SK-N-SH (cell line): ENCODE measurements at regions not wholly inside any gene's neighbourhood (a gene's known extent, or its start where the extent isn't known, plus 50 kb on each side); places are given as distances from the start of the nearest gene placed in this dataset.

Experiments used
- CTCF ChIA-PET: fragments of 300-600, 350-600 bp; formaldehyde crosslinking; extraction: SDS; loops from one replicate; lab custom pipeline; 2021; lab: Yijun Ruan, JAX
- POLR2A ChIA-PET: fragments of 350-600 bp; sonication (Branson Sonifier 250); formaldehyde crosslinking; extraction: SDS; loops from one replicate; lab custom pipeline; 2020; ENCODE audit warnings: antibody characterized with exemption, inconsistent platforms; lab: Yijun Ruan, JAX
- DNase-seq: peaks from one replicate; pipeline ENCODE4 v3.0.0; 2012
- H2AFZ ChIP-seq: fragments of 200-600 bp; sonication (generic); 2 replicates; pipeline ENCODE4 v1.8.1; 2016; ENCODE audit warnings: antibody characterized with exemption, mild to moderate bottlenecking, low read depth
- H3F3A ChIP-seq: fragments of 200-600 bp; sonication (generic); replicated peaks from 2 replicates; pipeline ENCODE3; 2016; ENCODE audit warnings: antibody characterized with exemption, mild to moderate bottlenecking; ENCODE audit not compliant: insufficient read depth
- H3K27ac ChIP-seq, 2 experiments: fragments of 200-500 bp in 1 of 2; fragments of 200-600 bp in 1 of 2; sonication (Bioruptor generic) in 1 of 2; sonication (generic), shearing (Covaris generic) in 1 of 2; 2 replicates each; pipeline versions ENCODE4 v1.5.1 to v1.6.1; 2014 to 2016; ENCODE audit warnings: low read depth in 2 of 2, inconsistent platforms in 1 of 2, low read length in 1 of 2, mild to moderate bottlenecking in 1 of 2, mixed read lengths in 1 of 2
- H3K27me3 ChIP-seq: fragments of 200-600 bp; sonication (generic), shearing (Covaris generic); 2 replicates; pipeline ENCODE4 v1.6.1; 2016; ENCODE audit warnings: mixed run types; ENCODE audit not compliant: insufficient read depth
- H3K36me3 ChIP-seq, 2 experiments: fragments of 200-500 bp in 1 of 2; fragments of 200-600 bp in 1 of 2; sonication (Bioruptor generic) in 1 of 2; sonication (generic) in 1 of 2; replicated peaks in 1 of 2; 2 replicates each; pipeline versions ENCODE3 to v1.5.1; 2014 to 2016; ENCODE audit warnings: low read length in 1 of 2, mild to moderate bottlenecking in 1 of 2; ENCODE audit not compliant: insufficient read depth in 2 of 2, control insufficient read depth in 1 of 2
- H3K4me1 ChIP-seq, 2 experiments: fragments of 200-500 bp in 1 of 2; fragments of 200-600 bp in 1 of 2; sonication (Bioruptor generic) in 1 of 2; sonication (generic), shearing (Covaris generic) in 1 of 2; 2 replicates each; pipeline versions ENCODE4 v1.5.1 to v1.6.1; 2014 to 2016; ENCODE audit warnings: low read depth in 1 of 2, low read length in 1 of 2, mixed run types in 1 of 2; ENCODE audit not compliant: insufficient read depth in 2 of 2, control insufficient read depth in 1 of 2
- H3K4me2 ChIP-seq: fragments of 200-600 bp; sonication (generic), shearing (Covaris generic); 2 replicates; pipeline ENCODE4 v1.6.1; 2017; ENCODE audit warnings: mixed run types
- H3K4me3 ChIP-seq, 2 experiments: fragments of 200-500 bp in 1 of 2; fragments of 200-600 bp in 1 of 2; sonication (Bioruptor generic) in 1 of 2; sonication (generic), shearing (Covaris generic) in 1 of 2; 2 replicates each; pipeline versions ENCODE4 v1.5.1 to v1.8.1; 2014 to 2016; ENCODE audit warnings: low read depth in 2 of 2, inconsistent platforms in 1 of 2, low read length in 1 of 2, mild to moderate bottlenecking in 1 of 2, mixed read lengths in 1 of 2, moderate library complexity in 1 of 2
- H3K79me2 ChIP-seq: fragments of 200-600 bp; sonication (generic); 2 replicates; pipeline ENCODE4 v1.8.1; 2017; ENCODE audit warnings: mild to moderate bottlenecking; ENCODE audit not compliant: insufficient read depth
- H3K9ac ChIP-seq: fragments of 200-600 bp; sonication (generic); 2 replicates; pipeline ENCODE4 v1.6.1; 2017; ENCODE audit warnings: mixed run types
- H3K9me2 ChIP-seq: fragments of 200-600 bp; sonication (generic); 2 replicates; pipeline ENCODE4 v1.6.1; 2017; ENCODE audit warnings: mixed run types
- H3K9me3 ChIP-seq: fragments of 200-600 bp; sonication (generic); 2 replicates; pipeline ENCODE4 v1.6.1; 2017; ENCODE audit warnings: mixed run types, mild to moderate bottlenecking, moderate library complexity
- H4K20me1 ChIP-seq: fragments of 200-600 bp; sonication (generic); 2 replicates; pipeline ENCODE4 v1.6.1; 2017; ENCODE audit warnings: mild to moderate bottlenecking, mixed run types; ENCODE audit not compliant: insufficient read depth
- CHD2 ChIP-seq: fragments of 150-350 bp; IDR thresholded peaks from 2 replicates; pipeline ENCODE4 v1.6.1; 2018; ENCODE audit warnings: low read length; ENCODE audit not compliant: partially characterized antibody
- ELF1 ChIP-seq: IDR thresholded peaks from 2 replicates; pipeline ENCODE4 v1.4.0; 2012
- EP300 ChIP-seq, 2 experiments: IDR thresholded peaks; 2 replicates each; pipeline versions ENCODE4 v1.4.0 to v1.6.1; 2012; ENCODE audit warnings: borderline replicate concordance in 1 of 2, low read depth in 1 of 2, low read length in 1 of 2
- FOSL2 ChIP-seq: IDR thresholded peaks from 2 replicates; pipeline ENCODE4 v1.4.0; 2012; ENCODE audit warnings: low read depth, mild to moderate bottlenecking, moderate library complexity, borderline replicate concordance
- FOXJ3 ChIP-seq: sonication (generic); formaldehyde crosslinking; IDR thresholded peaks from 2 replicates; pipeline ENCODE4 v1.5.1; 2020; ENCODE audit warnings: mild to moderate bottlenecking, missing genetic modification reagents
- GATA2 ChIP-seq: sonication (generic); formaldehyde crosslinking; IDR thresholded peaks from 2 replicates; pipeline ENCODE4 v1.5.0; 2020; ENCODE audit warnings: mild to moderate bottlenecking, missing genetic modification reagents
- IRF3 ChIP-seq: fragments of 150-350 bp; IDR thresholded peaks from 2 replicates; pipeline ENCODE4 v1.6.1; 2016; ENCODE audit warnings: mild to moderate bottlenecking, low read depth, low read length
- MEF2A ChIP-seq: IDR thresholded peaks from 2 replicates; pipeline ENCODE4 v1.4.0; 2012; ENCODE audit warnings: low read depth, borderline replicate concordance
- NRF1 ChIP-seq: IDR thresholded peaks from 2 replicates; pipeline ENCODE4 v1.6.1; 2012; ENCODE audit warnings: low read depth, mild to moderate bottlenecking, low read length
- PBX3 ChIP-seq: IDR thresholded peaks from 2 replicates; pipeline ENCODE4; 2012
- RCOR1 ChIP-seq: fragments of 150-350 bp; IDR thresholded peaks from 2 replicates; pipeline ENCODE4 v1.6.1; 2017; ENCODE audit warnings: antibody characterized with exemption, low read length
- REST ChIP-seq: IDR thresholded peaks from 2 replicates; pipeline ENCODE4 v1.6.1; 2012; ENCODE audit warnings: mild to moderate bottlenecking, low read depth, low read length, moderate library complexity
- RFX5 ChIP-seq: IDR thresholded peaks from 2 replicates; pipeline ENCODE4 v1.6.1; 2012; ENCODE audit warnings: mild to moderate bottlenecking, improper control_type of control experiment, low read length
- SIN3A ChIP-seq: IDR thresholded peaks from 2 replicates; pipeline ENCODE4 v1.6.1; 2012; ENCODE audit warnings: low read depth, mild to moderate bottlenecking, low read length, moderate library complexity, borderline replicate concordance
- TAF1 ChIP-seq: IDR thresholded peaks from 2 replicates; pipeline ENCODE4 v1.6.1; 2012; ENCODE audit warnings: low read depth, mild to moderate bottlenecking, low read length, moderate library complexity, borderline replicate concordance
- TCF12 ChIP-seq: IDR thresholded peaks from 2 replicates; pipeline ENCODE4 v1.4.0; 2012
- USF1 ChIP-seq: IDR thresholded peaks from 2 replicates; pipeline ENCODE4 v1.4.0; 2012; ENCODE audit warnings: low read depth, borderline replicate concordance
- YY1 ChIP-seq: IDR thresholded peaks from 2 replicates; pipeline ENCODE4 v1.4.0; 2012; ENCODE audit warnings: low read depth, mild to moderate bottlenecking
- ZBTB33 ChIP-seq: IDR thresholded peaks from 2 replicates; pipeline ENCODE4 v1.4.0; 2012; ENCODE audit warnings: low read depth, borderline replicate concordance
- WGBS: methylation state at CpG from one replicate; pipeline ENCODE4 v1.1.6; 2017; ENCODE audit warnings: low lambda C conversion rate; 5-methylcytosine and 5-hydroxymethylcytosine counted together

GRCh38 chr18:34549367-34549766 is 160.7 kb upstream of the DTNA start:
- H2AFZ ChIP-seq = no peak overlapping the region
- H3K79me2 ChIP-seq = no peaks in the 10 kb centered on the region
- H3F3A ChIP-seq = no peaks in the 10 kb centered on the region
- no peak overlapping the region for H3K27ac ChIP-seq
- H3K4me3 ChIP-seq = no peak overlapping the region
- H3K4me1 ChIP-seq = peaks cover 0 to 6% of the 10 kb centered on the region in 2 experiments; a peak in 2 of 4 replicates
- no peaks in the 10 kb centered on the region for H3K9me3 ChIP-seq
- no peaks in the 10 kb centered on the region for H3K27me3 ChIP-seq
- no peaks in the 10 kb centered on the region for H4K20me1 ChIP-seq
- CTCF ChIA-PET = no interaction called here
- POLR2A ChIA-PET = no interaction called here
- H3K36me3 ChIP-seq = no peaks in the 10 kb centered on the region
- H3K9ac ChIP-seq = no peak overlapping the region
- TF ChIP-seq CHD2 (no peak), MEF2A (no peak), IRF3 (no peak), ZBTB33 (no peak), NRF1 (no peak), TCF12 (no peak), PBX3 (no peak), USF1 (no peak), RFX5 (no peak), EP300 (IDR thresholded peaks at IDR 0.05; ENCODE audit: borderline replicate concordance in 1 of 2, low read depth in 1 of 2, low read length in 1 of 2) (no peak), ELF1 (no peak), TAF1 (no peak), RCOR1 (no peak)
- H3K4me2 ChIP-seq = no peak overlapping the region
- no peak for DNase-seq
- H3K9me2 ChIP-seq = no peaks in the 10 kb centered on the region

- Histone ChIP-seq H3K36me3 (no peaks in the 10 kb centered on the region), H3K9ac (no peak overlapping the region), H3K27ac (no peak overlapping the region), H3K9me3 (no peaks in the 10 kb centered on the region), H4K20me1 (no peaks in the 10 kb centered on the region), H3F3A (no peaks in the 10 kb centered on the region), H3K4me1 (no peaks in the 10 kb centered on the region; a peak in 1 of 4 replicates), H3K9me2 (no peaks in the 10 kb centered on the region), H2AFZ (no peak overlapping the region), H3K27me3 (no peaks in the 10 kb centered on the region), H3K4me3 (no peak overlapping the region), H3K4me2 (no peak overlapping the region), H3K79me2 (no peaks in the 10 kb centered on the region)
- 55% methylated on average over 4 of the region's 4 CpGs for WGBS
- POLR2A ChIA-PET = no interaction called here
- DNase-seq = no peak
- CTCF ChIA-PET = no interaction called here
- no peak for TF ChIP-seq FOXJ3 (CRISPR knock-in tag)
- no peak for TF ChIP-seq REST
- no peak for TF ChIP-seq FOSL2
- TF ChIP-seq YY1 = no peak
- no peak for TF ChIP-seq GATA2 (CRISPR knock-in tag)
- TF ChIP-seq ZBTB33 = no peak
- TF ChIP-seq SIN3A = no peak
- TF ChIP-seq RFX5 = no peak
Observed at GRCh38 chr18:34550156-34550555, 159.9 kb upstream of the DTNA start.
